Mononuclear cell (primary cell): ENCODE measurements at regions not wholly inside any gene's neighbourhood (a gene's known extent, or its start where the extent isn't known, plus 50 kb on each side); places are given as distances from the start of the nearest gene placed in this dataset.

Experiments used
- H3K27me3 ChIP-seq: 2 replicates; pipeline ENCODE4 v1.6.0; 2011; ENCODE audit warnings: low read length, control low read depth; ENCODE audit not compliant: insufficient read depth
- H3K4me1 ChIP-seq: 2 replicates; pipeline ENCODE4 v1.5.1; 2011; ENCODE audit warnings: mild to moderate bottlenecking, low read length, control low read depth; ENCODE audit not compliant: insufficient read depth
- H3K4me3 ChIP-seq: 2 replicates; pipeline ENCODE4 v1.5.1; 2011; ENCODE audit warnings: mild to moderate bottlenecking, low read length, moderate library complexity
- H3K9me3 ChIP-seq: 2 replicates; pipeline ENCODE4 v1.5.1; 2011; ENCODE audit warnings: low read depth, mild to moderate bottlenecking, control low read depth, low read length

DNA sequence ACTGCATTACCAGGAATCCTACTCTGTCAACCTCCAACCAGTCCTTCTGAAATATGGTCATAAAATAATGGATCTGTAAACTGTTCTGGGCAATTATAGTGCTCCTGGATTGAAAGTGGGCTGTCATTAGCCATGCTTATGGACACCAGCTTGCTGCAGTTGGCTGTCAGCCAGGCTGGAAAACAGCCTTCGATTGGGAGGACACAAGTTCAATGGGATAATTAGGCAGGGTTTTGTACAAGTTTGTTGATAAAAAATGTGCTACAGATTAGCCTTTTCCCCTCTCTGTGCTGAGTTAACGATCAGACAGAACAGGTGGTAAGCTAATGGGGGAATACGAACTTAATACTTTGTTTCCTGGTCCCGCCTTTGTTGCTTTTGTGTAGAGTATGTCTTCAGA lies 413.9 kb downstream of the DUSP10 start:
- Histone ChIP-seq H3K4me3 (no peak overlapping the region), H3K27me3 (no peaks in the 10 kb centered on the region), H3K4me1 (no peaks in the 10 kb centered on the region), H3K9me3 (peaks cover 15% of the 10 kb centered on the region)

DNA sequence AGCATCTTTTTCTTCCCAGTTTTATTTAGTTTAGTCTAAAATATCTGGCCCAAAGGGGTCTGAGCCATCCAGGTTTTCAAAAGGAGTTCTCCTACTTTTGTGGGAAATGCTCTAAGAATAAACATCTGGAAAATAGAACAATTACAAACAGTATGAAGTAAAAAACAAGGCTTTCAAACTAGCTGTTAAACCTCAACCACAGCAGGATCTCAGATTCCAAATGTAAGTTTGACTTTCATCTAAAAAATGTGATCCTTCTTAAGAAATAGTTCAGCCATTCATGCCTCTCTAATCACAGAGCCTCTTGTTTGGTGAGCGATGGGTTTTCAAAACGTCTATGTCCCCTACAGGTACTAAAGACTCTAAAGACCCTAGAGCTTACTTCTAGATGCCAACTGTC lies 413.5 kb downstream of the DUSP10 start:
- H3K27me3 ChIP-seq, result no peaks in the 10 kb centered on the region
- peaks cover 15% of the 10 kb centered on the region for H3K9me3 ChIP-seq
- H3K4me3 ChIP-seq, result no peak overlapping the region
- no peaks in the 10 kb centered on the region for H3K4me1 ChIP-seq

DNA sequence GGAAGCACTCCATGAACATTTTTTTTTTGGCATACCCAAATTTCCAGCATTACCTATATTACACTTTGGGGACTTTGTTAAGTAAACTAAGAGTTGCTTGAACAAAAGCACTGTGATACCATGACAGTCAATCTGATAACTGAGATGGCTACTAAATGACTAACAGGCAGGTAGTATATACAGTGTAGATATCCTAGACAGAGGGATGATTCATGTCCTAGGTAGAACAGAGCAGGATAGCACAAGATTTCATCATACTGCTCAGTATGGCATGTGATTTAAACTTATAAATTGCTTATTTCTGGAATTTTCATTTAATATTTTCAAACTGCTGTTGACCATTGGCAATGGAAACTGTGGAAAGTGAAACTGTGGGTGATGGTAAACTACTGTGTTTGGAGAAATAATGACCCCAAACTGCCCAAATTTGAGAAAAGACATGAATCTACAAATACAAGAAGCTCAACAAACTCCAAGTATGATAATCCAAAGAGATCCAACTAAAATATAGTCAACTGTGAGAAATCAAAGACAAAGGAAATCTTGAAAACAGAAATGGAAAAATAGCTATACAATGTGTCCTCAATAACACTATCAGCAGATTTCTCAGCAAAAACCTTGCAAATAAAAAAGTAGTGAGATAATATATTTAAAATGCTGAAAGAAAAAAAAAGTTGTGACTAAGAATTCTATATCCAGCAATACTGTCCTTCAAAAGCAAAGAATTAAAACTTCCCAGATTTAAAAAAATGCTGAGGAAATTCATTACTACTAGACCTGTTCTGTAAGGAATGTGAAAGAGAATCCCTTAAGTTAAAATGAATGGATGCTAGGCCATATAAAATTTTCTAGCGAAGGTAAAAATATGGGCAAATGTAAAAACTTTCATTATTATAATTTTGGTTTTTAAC lies 410.4 kb downstream of the DUSP10 start:
- Histone ChIP-seq H3K4me3 (no peak overlapping the region), H3K4me1 (no peaks in the 10 kb centered on the region), H3K9me3 (peaks cover 15% of the 10 kb centered on the region), H3K27me3 (no peaks in the 10 kb centered on the region)

DNA sequence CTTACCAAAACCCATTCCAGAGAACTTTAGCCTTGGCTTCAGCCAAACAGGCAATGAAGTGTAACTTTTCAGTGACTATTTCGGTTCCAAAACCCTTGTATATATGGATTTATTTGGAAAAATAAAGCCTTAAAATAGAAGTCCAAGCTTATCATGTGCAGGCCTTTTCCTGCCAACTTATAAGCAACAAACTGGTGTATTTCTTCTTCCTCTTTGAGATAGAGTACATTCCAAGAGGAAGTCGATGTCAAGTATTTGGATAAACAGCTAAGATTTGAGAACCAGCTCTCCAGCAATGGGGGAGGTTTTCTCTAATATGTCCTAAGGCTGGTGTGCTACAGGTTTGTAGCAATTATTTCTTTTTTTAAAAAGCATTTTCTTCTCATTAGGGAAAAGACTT lies 407.8 kb downstream of the DUSP10 start:
- H3K27me3 ChIP-seq, result no peaks in the 10 kb centered on the region
- H3K4me3 ChIP-seq, result no peak overlapping the region
- H3K9me3 ChIP-seq, result peaks cover 15% of the 10 kb centered on the region
- no peaks in the 10 kb centered on the region for H3K4me1 ChIP-seq

DNA sequence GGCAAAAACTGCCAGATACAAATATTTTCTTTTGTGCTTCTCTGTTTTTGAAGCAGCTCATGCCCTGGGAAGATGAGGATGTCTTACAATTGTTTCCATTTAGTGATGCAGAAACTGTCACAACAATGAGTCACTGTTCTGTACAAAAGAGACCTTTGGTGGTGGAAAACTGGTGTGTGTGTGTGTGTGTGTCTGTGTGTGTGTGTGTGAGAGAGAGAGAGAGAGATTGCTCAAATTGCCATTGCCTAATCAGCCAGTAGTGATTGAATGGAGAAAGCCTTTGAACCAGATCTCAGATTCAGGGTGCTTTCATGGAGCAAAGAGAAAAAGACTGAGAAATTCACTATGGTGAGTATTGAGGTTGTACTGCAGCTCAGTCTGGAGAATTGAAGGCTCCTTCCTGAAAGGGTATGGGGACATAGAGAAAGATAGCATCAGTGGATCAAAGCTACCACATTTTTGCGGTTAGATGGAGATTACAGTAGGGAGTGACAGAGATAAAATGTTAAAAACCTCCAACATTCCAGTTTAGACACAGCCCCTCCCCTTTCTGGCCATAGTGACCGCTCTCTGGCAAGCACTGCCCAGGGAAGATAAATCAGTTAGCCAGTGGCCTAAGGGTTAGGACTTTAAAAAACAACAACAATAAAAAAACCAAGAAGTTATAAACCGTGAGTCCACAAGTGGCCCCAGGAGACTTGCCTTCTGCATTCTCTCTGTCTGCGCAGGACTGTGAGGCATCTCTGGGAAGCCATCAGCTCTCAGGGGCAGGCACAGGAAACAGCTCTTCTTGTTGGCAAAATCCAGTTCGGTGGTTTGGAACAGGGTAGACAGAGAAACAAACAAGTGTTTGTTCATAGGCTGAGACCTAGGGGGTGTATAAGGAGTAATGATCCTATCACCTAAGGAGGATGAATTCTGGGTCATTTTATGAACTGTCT lies 406.5 kb downstream of the DUSP10 start:
- H3K4me3 ChIP-seq, result no peak overlapping the region

DNA sequence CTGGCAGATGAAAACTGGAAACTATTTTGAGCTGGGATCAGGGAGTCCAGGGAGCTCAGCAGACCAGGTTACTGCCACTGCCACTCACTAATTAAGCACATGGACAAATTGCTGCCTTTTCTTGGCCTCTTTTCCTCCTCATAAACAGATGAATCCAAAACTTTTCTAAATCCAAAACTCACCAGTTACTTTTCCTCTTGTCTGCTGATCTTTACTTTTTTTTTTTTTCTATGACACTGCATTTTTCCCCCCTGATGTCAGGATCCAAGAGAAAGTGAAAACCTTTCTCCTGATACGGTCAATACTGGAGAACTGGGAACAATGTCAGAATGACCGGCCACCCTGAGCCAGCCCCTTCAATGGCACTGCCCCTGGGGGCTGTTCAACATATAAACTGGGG lies 405.8 kb downstream of the DUSP10 start:
- H3K4me3 ChIP-seq, result no peak overlapping the region
- peaks cover 13% of the 10 kb centered on the region for H3K9me3 ChIP-seq
- no peaks in the 10 kb centered on the region for H3K27me3 ChIP-seq
- no peaks in the 10 kb centered on the region for H3K4me1 ChIP-seq

More for the DNA sequence above, 406.5 kb downstream of the DUSP10 start:
- Histone ChIP-seq H3K27me3 (no peaks in the 10 kb centered on the region), H3K4me1 (no peaks in the 10 kb centered on the region), H3K9me3 (peaks cover 15% of the 10 kb centered on the region)

DNA sequence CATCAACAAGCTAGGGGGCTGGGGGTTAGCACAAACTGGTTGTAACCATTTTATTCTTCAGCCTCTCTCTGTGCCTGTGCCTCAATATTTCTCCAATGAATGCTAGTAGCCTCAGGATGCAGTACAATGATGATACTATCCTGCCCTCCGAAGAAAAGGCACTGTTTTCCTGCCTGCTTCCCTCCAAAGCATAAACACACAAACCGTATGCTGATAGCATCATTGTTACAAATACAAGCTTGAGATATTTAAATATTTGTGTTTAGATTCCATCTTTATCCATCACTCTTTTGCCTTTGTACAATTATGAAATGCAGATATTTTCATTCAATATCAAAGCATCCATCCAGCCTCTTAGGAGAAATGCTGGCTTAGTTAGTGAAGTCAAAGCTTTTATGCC lies 404.8 kb downstream of the DUSP10 start:
- no peaks in the 10 kb centered on the region for H3K4me1 ChIP-seq
- H3K4me3 ChIP-seq, result no peak overlapping the region
- H3K27me3 ChIP-seq, result no peaks in the 10 kb centered on the region
- peaks cover 3% of the 10 kb centered on the region for H3K9me3 ChIP-seq

DNA sequence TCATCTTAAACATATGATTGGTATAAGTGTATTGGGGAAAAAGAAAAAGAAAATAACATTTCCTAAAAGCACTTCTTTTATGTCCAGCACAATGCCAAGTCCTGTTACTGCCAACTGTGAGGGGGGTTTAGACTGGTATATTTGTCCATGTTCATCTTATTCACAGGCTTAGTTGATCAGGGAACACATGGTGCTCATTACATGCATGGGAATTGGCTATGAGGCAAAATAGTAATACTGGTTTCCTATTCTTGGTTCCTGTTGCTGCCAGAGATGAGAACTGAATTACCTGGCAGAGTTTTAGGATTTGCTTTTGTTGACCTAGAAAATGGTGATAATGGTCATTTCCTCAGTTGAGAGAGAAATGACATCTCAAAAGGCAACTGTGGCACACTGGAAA lies 398.8 kb downstream of the DUSP10 start:
- no peaks in the 10 kb centered on the region for H3K9me3 ChIP-seq
- no peaks in the 10 kb centered on the region for H3K4me1 ChIP-seq

DNA sequence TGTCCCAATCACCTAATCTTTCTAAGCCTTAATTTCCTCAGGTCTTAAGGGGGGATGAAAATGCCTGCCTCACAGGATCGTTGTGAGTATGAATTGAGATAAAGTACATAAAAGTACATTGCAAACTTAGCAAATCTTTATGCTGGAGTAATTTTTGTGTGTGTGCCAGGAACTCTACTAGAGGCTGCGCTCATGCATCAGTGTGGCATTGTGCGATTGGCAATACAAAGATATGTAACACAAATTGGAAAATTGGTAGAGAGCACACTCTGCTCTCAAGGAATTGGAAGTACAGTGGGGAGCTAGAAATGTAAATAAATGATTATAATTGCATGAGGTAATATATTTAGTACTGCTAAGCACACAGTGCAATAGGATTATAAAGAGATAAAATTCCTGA lies 398.3 kb downstream of the DUSP10 start:
- Histone ChIP-seq H3K9me3 (no peaks in the 10 kb centered on the region), H3K27me3 (no peaks in the 10 kb centered on the region), H3K4me3 (no peak overlapping the region), H3K4me1 (no peaks in the 10 kb centered on the region)

More for the DNA sequence above, 398.8 kb downstream of the DUSP10 start:
- H3K4me3 ChIP-seq, result no peak overlapping the region
- H3K27me3 ChIP-seq, result no peaks in the 10 kb centered on the region

DNA sequence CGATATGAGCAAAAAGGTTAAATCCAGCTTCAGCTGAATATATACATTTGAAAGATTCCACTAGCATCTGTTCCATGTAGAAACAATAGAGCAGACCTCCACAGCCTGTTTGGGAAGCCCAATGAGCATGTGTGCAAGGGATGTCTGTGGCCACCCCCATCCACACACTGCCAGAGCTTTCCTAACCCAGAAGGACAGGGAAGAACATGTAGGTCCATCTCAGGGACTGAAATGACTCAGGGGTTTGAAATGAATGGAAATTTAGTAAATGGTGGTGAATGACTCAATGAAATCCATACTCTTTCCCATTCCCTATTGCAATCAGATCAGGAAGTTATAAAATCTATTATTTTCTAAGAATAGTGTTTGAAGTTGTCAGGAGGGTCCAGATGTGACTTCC lies 397.2 kb downstream of the DUSP10 start:
- no peak overlapping the region for H3K4me3 ChIP-seq
- H3K9me3 ChIP-seq, result no peaks in the 10 kb centered on the region
- H3K4me1 ChIP-seq, result no peaks in the 10 kb centered on the region
- no peaks in the 10 kb centered on the region for H3K27me3 ChIP-seq

DNA sequence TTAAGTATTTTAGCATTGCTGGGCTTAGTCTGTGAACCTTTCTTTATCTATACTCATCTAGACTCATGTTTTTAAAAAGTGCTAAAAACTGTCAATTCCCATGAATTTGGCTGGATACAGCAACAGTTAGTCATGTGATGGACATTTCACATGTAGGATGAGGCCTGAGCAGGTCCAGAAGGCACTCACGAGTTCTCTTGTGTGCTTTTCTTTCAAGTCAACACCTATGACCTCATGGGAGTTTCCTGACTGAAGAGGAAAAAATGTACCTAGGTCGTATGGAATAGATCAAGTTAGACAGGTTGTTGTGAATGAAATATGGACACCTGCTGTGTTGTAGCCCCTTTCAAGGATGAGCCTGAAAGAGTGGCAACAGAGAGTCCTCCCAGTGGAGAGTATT lies 394.2 kb downstream of the DUSP10 start:
- H3K4me1 ChIP-seq, result no peaks in the 10 kb centered on the region
- no peak overlapping the region for H3K4me3 ChIP-seq
- H3K27me3 ChIP-seq, result no peaks in the 10 kb centered on the region
- no peaks in the 10 kb centered on the region for H3K9me3 ChIP-seq

DNA sequence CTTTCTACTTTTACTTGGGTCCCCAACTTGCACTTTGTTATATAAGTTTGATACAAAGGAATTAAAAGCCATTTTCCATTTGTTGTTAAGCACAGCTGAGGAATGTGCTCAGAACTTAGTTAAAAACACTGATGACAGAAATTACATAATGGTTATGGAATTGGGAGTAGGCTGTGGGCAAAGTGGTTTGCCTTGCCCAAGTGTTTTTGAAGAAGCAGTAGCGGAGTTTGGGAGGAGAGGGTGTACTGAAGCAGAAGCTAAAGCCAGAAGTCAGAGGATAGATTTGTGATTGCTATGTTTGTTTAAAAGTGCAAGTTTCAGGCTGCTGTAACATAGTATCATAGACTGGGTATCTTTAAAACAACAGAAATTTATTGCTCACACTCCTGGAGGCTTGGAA lies 391.8 kb downstream of the DUSP10 start:
- Histone ChIP-seq H3K27me3 (no peaks in the 10 kb centered on the region), H3K4me1 (no peaks in the 10 kb centered on the region), H3K4me3 (no peak overlapping the region), H3K9me3 (no peaks in the 10 kb centered on the region)

DNA sequence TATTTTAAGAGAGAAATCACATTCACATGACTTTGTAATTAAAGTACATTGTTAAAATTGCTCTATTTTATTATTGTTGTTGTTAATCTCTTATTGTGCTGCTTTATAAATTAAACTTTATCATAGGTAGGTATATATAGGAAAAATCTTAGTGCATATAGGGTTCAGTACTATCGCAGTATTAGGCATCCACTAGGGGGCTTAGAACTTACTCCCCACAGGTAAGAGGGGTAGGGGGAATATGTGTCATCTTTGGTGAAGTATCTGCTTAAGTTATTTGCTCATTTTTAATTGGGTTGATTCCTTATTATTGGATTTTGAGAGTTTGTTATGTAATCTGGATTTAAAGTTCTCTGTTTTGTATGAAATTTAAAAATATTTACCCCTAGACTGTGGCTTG lies 385.2 kb downstream of the DUSP10 start:
- no peak overlapping the region for H3K4me3 ChIP-seq
- no peaks in the 10 kb centered on the region for H3K27me3 ChIP-seq
- H3K4me1 ChIP-seq, result no peaks in the 10 kb centered on the region
- H3K9me3 ChIP-seq, result no peaks in the 10 kb centered on the region

DNA sequence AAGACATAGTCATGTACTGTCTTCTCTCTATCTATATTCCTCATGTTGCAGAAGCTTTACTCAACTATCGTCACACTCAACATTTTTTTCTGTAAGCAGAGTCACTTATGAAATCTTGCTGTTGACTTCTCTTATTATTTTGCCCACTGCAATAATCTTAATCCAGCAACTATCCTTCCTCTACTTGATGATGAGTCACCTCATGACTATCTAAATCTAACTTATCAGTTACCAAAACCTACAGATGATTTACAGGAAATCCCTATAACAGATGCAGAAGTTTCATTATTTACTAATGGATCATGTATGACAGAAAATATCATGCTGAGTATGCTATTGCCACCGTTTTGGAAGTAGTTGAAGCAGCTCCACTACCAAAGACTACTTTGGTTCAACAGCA lies 378.9 kb downstream of the DUSP10 start:
- no peaks in the 10 kb centered on the region for H3K4me1 ChIP-seq
- H3K27me3 ChIP-seq, result no peaks in the 10 kb centered on the region
- no peaks in the 10 kb centered on the region for H3K9me3 ChIP-seq
- H3K4me3 ChIP-seq, result no peak overlapping the region

DNA sequence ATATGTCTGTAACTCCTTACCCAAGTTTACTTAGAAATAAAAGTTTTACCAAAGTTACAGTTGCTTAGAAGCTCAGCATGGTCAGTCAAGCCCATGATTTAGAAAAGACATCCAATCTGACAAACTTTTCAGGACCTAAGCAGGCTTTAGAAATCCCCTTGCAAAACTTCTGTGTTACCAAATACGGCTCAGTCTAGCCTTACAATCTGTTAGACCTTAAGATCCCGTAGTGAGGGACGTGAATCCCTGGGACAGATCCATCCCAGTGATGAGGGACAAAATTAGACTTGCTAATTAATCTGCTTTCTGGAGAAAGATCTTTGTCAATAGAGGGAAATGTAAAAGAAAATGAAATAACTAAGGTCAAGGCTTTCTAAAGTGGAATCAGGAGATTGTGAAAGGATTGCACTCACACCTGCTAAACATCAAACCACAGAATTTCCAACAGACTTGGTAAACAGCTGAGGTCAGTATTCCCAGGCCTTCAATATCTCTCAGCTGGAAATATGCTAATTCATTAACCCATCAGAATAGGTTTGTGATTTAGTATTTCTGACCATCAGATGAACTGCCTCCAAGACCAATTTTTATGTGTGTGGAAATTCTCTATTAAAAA lies 375.3 kb downstream of the DUSP10 start:
- H3K27me3 ChIP-seq, result no peaks in the 10 kb centered on the region
- no peak overlapping the region for H3K4me3 ChIP-seq
- no peaks in the 10 kb centered on the region for H3K9me3 ChIP-seq

More for the DNA sequence above, 375.3 kb downstream of the DUSP10 start:
- H3K4me1 ChIP-seq, result no peaks in the 10 kb centered on the region
